ENCODE measurements at regions not wholly inside any gene's neighbourhood (a gene's known extent, or its start where the extent isn't known, plus 50 kb on each side); places are given as distances from the start of the nearest gene placed in this dataset.

GRCh38 chr12:124655698-124656516 lies 88.5 kb upstream of the NCOR2 start:
- TF ChIP-seq SIN3A (IDR thresholded peaks at IDR 0.05; ENCODE audit: borderline replicate concordance, insufficient read depth, low read length) (no peak), POLR2AphosphoS5 (IDR thresholded peaks at IDR 0.05; ENCODE audit: low read depth, low read length) (no peak)
